Spleen (tissue), 7 donors: ENCODE measurements at regions not wholly inside any gene's neighbourhood (a gene's known extent, or its start where the extent isn't known, plus 50 kb on each side); places are given as distances from the start of the nearest gene placed in this dataset.

Source experiments
- CTCF ChIP-seq, 11 experiments: fragments of 200-600 bp in 7 of 11; fragments of 450-650 bp in 4 of 11; sonication (generic) in 4 of 11; IDR thresholded peaks in 8 of 11; conservative IDR thresholded peaks in 3 of 11; 1 replicate in 7 of 11; 2 replicates in 4 of 11; pipeline versions ENCODE4 v1.4.0 to v1.8.0; 2016 to 2021; ENCODE audit warnings: antibody characterized with exemption in 11 of 11, inconsistent platforms in 4 of 11, mild to moderate bottlenecking in 1 of 11
- POLR2A ChIP-seq, 3 donors: fragments of 450-650 bp; IDR thresholded peaks; one replicate each; pipeline ENCODE4 v1.5.1; 2017; ENCODE audit warnings: antibody characterized with exemption in 3 of 3, mild to moderate bottlenecking in 1 of 3
- POLR2AphosphoS5 ChIP-seq, 3 donors: sonication (generic); formaldehyde crosslinking; IDR thresholded peaks; one replicate each; pipeline ENCODE4 v1.5.1; 2017; ENCODE audit warnings: antibody characterized with exemption in 3 of 3
- donor health status: DM: no; HTN: no; CAD: no; lungs with moderate emphysema.
- donor health status: DM: no; HTN: no; CAD: no.
- donor health status: DM: no; HTN: no; CAD: no.

GRCh38 chr14:98189944-98190343 lies 1082.1 kb downstream of the BCL11B start:
- TF ChIP-seq CTCF (IDR thresholded peaks at IDR 0.05 in 8 of 11, conservative IDR thresholded peaks at IDR 0.05 in 3 of 11): no peak
- TF ChIP-seq POLR2A (IDR thresholded peaks at IDR 0.05): no peak
- no peak for TF ChIP-seq POLR2AphosphoS5 (IDR thresholded peaks at IDR 0.05)
